ENCODE measurements at regions not wholly inside any gene's neighbourhood (a gene's known extent, or its start where the extent isn't known, plus 50 kb on each side); places are given as distances from the start of the nearest gene placed in this dataset.
A peak's percentile ranks its signal among the peaks of the same experiment; 100 is the strongest.

GRCh38 chr16:10256784-10257641 lies 74.8 kb upstream of the GRIN2A start:
- TF ChIP-seq, protein P1, sequence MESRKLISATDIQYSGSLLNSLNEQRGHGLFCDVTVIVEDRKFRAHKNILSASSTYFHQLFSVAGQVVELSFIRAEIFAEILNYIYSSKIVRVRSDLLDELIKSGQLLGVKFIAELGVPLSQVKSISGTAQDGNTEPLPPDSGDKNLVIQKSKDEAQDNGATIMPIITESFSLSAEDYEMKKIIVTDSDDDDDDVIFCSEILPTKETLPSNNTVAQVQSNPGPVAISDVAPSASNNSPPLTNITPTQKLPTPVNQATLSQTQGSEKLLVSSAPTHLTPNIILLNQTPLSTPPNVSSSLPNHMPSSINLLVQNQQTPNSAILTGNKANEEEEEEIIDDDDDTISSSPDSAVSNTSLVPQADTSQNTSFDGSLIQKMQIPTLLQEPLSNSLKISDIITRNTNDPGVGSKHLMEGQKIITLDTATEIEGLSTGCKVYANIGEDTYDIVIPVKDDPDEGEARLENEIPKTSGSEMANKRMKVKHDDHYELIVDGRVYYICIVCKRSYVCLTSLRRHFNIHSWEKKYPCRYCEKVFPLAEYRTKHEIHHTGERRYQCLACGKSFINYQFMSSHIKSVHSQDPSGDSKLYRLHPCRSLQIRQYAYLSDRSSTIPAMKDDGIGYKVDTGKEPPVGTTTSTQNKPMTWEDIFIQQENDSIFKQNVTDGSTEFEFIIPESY (IDR thresholded peaks at IDR 0.05; ENCODE audit: extremely low read depth, insufficient replicate concordance, low read length), result no peak
- no peak for TF ChIP-seq SP1 (IDR thresholded peaks at IDR 0.05; ENCODE audit: low read depth)
- TF ChIP-seq TCF7L2 (IDR thresholded peaks at IDR 0.05; ENCODE audit: borderline replicate concordance, extremely low read depth, insufficient read depth, insufficient read length), result no peak
- TF ChIP-seq RAD21 (IDR thresholded peaks at IDR 0.05; ENCODE audit: low read depth), result peak; percentile 48
